ENCODE measurements at regions not wholly inside any gene's neighbourhood (a gene's known extent, or its start where the extent isn't known, plus 50 kb on each side); places are given as distances from the start of the nearest gene placed in this dataset.
"Not testable (repeated sequence)": the region's sequence is repeated elsewhere in the genome, so short reads cannot be mapped to it uniquely, and the experiment has no call there.

DNA sequence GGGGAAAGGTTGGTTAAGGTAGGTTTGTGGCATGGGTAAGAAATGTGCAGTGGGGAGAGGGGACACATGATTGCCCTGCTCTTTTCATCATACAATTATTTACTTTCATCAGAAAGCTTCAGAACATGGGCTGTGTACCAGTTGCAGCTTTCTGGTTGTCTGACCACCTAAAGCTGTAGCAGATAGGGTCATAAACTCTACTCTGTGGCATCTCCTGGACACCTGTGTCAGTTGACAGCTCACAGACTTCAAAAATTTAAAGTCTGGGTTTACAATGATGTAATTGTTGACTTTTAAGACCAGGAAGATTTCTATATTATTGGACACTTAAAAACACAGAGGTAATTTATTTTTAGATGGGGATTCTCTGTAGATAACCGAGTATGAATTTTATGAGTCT, 222.7 kb upstream of the PRR16 start:
- no peak for DNase-seq

DNA sequence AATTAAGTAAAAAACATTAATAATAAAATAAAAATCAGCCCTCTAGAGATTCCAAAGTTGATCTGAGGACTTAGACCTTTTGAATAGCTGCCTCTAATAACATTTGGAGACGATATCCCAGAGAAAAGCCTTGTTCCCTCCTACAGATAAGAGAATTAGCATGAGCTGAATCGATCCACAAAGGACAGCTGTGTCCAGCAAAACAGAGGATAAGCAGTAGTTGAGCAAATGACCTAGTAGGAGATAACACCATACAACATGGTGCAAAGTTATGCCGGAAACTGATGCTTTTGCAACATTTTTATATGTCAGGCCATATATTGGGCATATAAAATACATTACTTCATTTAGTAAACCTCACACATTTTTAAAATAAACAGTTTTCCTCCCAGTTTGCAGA, 212.2 kb upstream of the PRR16 start:
- no peak for DNase-seq

DNA sequence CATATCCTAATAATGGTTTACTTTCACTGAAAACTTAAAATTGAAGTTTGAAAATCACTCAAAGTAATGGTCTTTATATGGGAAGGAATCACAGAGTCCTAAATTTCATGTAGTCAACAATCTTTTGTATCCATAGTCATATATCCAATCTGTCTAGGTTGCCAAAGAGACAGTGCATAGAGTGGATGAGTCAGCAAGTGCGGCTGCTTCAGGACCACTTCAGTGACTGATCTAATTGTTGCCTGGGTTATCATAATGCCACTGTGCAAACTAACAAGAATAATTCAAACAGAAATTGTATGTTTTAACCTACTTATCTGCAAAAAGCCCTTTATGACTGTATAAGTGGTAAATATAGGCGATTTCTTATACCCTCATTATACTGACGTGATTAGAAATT, 211.3 kb upstream of the PRR16 start:
- no peak for DNase-seq

DNA sequence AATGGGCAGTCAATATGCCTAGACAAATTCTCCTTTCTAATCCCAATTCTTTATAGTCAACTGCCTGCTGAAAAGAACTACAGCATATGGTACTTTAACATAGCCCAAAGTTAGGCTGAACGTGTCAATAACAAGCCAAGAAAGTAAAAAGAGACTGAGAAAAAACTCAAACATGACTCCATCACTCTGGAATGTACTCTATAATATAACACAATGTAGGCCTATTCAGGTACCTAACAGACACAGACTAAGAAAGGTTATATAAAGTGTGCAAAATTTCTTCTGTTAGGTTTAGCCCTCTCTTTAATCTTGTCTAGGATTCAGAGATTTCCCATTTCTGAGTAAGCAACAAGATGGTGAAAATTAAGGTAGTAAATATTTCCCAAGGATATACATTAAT, 209.7 kb upstream of the PRR16 start:
- DNase-seq: no peak

DNA sequence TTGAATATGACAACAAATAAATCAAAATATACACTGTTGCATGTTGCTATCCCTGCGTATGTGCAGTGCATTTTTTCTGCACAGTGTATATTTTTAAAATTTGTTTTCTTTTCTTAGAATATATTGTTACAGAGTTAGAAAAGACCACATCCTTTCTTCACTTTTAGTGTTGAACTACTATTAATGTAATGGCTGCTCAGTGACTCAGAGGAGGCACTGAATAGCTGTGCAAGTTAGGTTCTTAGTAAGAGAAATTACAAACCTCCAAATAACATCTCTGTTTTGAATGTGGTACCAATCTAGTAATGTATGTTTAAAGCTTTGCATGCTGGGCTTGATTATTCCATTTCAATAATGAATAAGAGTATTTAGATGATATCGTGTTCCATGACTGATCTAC, 208.9 kb upstream of the PRR16 start:
- no peak for DNase-seq

DNA sequence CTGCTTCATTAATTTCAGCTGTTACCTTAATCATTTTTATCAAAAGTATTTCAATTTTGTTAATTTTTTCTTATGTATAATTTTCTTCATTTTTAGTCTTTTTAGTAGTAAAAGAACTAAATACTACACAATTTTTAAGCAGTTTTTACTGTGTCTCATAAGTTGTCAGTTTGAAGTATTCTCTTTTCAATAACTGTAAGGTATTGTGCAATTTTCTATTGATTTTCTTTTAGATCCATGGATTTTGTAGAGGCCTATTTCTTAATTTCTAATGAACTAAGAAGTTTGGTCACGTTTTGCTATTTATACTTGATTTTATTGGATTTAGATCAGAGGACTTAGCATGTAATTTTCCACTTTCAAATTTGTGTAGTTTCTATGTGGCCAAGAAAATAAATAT, 207.7 kb upstream of the PRR16 start:
- DNase-seq: no peak

DNA sequence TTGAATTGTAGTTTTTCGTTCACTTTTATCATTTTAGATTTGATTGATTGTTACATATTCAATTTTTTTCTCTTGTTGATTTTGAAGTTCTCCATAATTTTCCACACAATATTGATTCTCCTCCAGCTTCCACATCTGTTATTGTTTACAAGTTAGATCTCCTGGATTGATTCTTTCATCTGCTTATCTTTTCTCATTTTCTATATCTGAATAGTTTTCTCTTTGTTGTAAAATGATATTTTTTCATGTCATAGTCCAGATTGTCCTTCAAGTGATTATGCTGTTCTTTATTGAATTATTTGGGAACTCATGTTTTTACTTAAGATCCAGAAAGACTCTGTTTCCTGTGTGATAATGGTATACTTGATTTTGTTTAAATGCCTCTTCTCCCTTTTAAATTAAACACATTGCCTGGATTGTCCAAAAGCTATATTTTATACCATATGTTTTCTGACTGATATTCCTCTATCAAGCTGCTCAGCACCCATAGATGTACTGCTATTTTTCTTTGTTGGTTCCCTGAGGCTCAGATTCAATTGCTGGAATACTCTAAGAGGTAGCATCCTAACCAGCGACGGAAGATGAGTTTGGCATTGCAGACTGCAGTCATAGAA, 206.6 kb upstream of the PRR16 start:
- DNase-seq: no peak

DNA sequence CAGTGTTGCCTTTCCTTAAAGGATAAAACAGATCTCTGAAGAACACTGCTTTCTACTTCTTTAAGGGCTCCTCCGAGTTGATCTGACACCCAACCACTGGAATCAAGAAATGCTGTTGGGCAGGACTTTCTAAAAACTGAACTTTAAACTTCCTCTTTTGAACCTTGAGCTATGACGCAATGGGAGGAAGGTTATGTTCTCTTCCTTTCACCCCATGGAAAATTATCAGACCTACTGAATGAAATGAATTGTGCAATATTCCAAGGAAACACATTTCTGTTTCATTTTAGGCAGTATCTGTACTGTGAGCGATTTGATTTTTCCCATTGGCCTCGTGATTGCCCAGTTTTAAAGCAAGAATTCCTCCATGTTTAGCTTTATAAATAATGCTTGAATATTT, 206.0 kb upstream of the PRR16 start:
- no peak for DNase-seq

DNA sequence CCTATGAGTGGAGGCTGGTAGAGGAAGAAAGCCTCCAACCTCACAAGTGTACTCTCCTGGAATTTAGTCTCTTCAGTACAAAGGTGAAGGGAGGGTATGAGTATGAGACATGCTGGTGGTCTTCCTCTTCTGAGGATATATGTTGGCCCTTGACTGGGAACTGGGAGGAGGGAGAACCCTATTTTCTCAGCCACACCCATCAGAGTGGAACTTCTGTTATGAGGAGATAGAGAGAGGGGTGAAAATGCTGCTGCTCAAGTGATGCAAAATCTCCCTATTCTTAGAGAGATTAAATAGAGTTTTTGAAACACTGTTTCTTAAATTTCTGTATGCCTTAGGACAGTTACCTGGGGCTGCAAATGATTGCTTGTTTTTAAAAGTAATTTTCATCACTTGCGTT, 203.4 kb upstream of the PRR16 start:
- no peak for DNase-seq

DNA sequence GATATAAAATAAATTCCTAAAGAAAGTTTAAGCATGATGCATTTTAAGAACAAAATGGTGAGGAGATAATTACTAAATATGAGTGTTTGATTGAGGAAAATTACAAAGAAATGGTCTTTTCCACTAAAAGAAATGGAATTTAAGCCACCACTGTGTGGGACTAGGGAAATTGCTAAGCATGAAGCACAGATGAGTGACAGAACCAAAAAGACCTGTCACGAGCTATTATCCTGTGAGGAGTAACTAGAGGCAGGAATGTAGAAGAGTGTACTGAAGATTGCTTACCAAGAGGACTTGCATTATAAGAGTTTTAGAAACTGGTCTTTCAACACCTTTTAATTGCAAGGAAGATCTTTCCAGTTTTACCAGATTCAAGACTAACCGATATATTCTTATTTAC, 193.6 kb upstream of the PRR16 start:
- DNase-seq: no peak

DNA sequence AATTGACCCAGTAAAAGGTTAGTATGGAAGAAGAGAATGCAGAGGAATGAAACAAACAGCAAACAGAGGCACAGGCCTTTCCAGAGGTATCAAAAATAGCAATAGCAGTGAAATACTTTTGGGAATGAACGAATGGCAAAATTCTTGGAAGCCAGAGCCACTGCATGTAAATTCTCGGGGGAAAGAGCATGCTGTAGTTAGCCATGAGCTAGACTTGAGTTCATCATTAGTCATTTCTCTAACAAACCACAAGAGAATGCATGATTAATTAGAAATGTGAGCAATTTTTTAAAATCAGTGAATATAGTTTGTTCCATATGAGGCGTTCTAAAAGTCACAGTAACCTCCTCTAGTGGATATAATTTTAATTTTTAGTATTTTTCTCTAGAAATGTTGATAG, 170.3 kb upstream of the PRR16 start:
- no peak for DNase-seq

DNA sequence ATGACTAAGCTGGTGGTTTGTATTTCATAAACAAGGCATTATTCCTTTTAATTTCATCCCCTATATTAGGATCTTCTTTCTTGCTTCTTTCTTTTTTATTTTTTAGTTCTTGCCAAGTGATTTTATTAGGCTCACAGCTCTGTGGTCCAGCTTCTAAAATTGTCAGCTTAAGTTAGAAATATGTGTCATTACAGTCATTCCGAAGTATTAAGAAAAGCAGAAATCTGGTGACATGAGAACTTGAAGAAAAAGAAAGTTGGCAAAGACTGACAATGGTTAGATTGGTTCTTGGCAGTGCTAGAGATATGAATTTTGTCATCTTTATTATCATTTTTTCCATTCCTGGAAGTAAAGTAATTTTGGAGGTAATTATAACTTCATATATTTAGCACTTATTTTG, 166.5 kb upstream of the PRR16 start:
- no peak for DNase-seq

DNA sequence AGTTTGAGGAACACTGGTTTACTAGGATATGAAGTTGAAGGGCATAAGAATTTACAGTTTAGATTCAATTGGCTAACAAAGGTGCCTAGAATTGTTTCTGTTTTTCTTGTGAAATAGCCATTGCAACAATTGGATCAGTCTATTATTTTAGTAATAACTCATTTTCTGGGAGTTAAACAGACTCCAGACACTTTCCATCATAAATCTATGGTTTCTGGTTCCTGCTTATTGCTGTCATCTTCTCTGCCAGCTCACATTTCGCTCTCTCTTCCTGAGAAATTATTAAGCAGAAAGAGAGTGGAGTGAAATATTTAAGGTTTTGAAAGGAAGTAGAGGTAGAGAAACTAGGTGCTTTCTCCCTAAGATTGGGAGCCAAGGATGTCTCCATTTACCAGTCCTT, 165.1 kb upstream of the PRR16 start:
- DNase-seq: no peak

DNA sequence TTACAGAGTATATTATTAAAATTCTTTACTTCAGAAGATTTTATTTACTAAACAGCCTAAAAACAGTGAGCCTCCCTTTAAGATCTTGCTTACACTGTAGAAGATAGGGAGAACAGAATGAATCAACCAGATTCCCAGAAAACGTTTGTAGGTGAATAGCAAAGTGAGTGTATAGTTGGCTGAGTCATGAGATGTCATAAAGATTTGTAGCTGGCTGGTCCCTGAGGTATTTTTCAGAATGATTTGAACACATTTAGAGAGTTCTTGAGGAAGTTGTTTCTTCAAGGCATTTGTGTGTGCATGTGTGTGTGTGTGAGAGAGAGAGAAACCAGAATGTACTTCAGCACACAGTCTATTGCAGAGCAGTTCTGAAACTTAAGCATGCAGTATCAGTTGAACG, 159.4 kb upstream of the PRR16 start:
- no peak for DNase-seq

DNA sequence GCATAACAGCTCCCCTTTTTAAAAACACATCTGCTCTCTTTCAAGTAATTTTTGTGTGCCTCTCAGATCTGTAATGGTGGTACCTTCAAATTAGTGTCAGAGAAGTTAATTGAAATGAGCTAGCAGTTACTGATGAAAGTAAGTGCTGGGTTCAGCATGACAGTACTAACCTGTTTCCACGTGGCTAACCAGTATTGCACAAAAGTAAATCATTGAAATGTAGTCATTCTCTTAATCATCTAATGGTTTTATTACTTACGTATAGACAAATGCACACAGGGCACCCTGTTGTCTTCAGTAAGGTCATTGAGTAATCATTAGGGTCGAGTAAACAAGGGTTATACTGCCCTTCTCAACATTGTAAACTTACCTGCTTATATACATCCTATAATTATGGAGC, 157.8 kb upstream of the PRR16 start:
- no peak for DNase-seq

DNA sequence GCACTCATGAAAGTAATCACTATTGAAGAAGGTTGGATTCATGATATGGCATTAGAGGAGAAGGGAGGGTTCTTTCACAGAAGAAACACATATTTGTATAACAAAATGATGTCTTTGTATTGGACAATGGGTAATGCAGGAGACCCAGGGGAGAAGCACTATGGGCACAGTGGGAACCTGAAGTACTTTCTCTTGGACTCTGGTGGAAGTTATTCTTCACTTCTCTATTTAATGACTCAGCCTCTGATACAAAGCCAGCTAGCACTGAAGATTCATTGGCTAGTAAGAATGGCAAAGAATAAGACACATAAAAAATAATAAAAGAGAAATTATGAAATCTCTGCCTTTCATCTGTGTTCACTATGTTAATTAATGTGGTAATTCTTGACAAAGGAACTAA, 149.9 kb upstream of the PRR16 start:
- no peak for DNase-seq

DNA sequence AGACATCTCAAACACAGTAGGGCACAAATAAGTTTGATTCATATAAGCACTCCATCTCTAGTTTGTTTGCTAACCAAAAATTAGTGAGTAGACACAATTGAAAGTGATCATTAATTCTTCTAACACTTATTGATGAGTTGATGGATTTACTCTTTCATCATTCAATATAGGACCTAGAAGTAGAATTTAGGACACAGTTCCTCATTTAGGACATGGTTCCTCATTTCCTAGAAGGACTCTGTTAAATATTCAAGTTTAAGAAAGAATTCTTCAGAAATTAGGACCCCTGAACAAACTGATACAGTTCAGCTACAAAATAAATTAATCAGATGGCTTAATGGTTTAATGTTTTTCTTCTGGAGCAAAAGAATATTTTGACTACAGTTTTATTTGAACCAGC, 143.5 kb upstream of the PRR16 start:
- DNase-seq: no peak

DNA sequence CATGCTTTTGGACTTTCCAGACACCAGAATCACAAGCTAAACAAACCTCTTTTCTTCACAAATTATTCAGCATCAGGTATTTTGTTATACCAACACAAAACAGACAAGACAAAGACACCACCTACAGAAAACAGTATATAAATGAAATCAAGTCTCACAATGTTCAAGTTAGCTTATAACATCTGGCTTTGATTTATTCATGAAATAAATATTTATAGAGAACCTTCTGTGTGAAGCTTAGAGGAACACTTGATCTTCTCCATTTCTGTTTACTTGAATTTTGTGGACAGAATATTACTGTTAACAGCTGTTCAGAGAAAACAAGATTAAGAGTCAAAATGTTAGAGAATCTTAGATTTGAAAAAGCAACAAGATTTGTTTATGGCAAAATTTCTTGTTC, 137.4 kb upstream of the PRR16 start:
- DNase-seq: no peak

DNA sequence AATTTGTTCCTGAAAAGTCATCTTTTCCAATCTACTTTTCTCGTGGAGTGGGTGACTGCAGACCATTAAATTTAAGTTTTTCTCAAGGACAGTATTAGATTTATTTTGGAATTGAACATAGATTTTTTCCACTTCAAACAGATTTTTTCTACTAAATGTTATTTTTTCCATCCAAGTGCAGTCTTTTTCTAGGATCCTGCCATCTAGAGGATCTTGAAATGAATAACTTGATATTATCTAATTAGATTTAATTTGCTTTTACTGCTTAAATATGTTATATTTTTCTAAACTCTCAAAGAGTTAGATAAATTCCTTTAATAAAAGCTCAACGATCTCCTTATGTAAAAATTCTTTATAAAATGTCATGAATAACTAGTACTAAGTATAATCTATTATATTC, 136.9 kb upstream of the PRR16 start:
- DNase-seq: no peak

DNA sequence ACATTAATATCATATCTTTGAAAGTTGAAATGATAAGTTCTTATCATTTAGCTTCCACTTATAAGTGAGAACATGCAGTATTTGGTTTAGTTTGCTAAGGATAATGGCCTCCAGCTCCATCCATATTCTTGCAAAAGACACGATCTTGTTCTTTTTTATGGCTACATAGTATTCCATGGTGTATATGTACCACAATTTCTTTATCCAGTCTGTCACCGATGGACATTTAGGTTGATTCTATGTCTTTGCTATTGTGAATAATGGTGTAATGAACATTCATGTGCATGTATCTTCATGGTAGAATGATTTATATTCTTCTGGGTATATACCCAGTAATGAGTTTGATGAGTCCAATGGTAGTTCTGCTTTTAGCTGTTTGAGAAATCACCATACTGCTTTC, 135.0 kb upstream of the PRR16 start:
- no peak for DNase-seq

DNA sequence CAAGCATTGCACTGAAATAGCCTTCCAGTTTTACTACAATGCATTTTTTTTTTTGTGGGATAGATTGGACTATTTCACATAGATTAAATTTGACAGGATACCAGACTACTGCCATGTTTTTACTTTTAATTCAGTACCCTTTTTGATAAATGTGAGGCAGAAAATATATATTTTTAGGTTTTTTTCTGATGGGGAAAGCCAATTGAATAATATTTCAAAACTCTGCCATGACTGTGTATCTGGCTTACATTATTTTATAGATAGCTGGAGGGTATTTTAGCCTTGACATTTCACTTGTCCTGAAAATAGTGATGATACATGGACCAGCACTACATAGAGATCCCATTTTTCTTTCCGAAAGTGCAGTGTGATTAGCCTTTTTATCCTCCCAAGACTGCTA, 133.5 kb upstream of the PRR16 start:
- no peak for DNase-seq

DNA sequence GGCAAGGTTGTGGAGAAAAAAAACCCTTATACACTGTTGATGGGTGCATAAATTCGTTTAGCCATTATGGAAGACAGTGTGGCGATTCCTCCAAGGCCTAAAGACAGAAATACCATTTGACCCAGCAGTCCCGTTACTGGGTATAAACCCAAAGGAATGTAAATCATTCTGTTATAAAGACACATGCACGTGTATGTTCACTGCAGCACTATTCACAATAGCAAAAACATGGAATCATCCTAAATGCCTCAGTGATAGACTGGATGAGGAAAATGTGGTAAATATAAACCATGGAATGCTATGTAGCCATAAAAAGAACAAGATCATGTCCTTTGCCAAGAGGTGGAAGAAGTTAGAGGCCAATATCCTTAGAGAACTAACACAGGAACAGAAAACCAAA, 119.9 kb upstream of the PRR16 start:
- no peak for DNase-seq

DNA sequence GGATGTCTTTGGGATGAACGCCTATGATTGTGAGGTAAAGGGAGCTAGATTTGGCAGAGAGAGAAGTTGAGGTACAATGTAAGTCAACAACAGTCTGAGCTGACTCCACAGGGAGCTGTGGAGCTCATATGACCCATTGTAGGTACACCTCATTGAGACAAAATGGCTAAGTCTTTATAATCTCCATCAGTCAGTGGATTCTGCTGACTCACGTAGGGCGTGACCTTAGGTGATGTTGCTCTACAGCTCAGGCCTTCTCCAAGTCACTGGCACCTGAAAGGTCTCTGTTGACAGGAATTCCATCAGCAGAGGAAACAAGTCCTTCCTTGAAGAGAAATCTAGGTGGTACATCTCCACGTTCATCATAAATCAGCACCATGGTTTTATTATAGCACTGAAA, 118.2 kb upstream of the PRR16 start:
- DNase-seq: no peak

DNA sequence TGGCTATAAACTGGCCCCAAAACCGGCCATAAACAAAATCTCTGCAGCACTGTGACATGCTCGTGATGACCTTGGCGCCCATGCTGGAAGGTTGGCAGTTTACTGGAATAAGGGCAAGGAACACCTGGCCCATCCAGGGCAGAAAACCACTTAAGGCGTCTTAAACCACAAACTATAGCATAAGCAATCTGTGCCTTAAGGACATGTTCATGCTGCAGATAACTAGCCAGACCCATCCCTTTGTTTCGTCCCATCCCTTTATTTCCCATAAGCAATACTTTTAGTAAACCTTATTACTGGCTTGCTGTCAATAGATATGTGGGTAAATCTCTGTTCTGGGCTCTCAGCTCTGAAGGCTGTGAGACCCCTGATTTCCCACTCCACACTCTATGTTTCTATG, 113.0 kb upstream of the PRR16 start:
- DNase-seq: not testable (repeated sequence)

DNA sequence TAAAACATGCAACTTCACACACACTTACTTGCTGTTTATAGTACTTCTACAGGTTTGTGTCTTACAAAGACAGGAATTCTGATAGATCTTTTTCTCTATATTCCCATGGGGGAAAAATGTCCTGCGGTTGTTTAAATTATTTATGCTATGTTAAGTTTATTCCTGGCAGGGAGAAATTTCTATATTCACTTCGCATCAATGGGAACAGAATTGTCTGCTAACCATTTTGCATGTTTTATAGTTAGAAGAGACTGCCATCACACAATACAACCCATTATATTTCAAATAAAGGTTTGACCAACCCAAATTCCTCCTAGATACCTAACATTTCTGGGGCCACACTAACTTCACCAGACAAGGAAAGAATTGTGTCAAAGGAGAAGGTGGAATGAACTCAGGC, 110.0 kb upstream of the PRR16 start:
- DNase-seq: no peak

DNA sequence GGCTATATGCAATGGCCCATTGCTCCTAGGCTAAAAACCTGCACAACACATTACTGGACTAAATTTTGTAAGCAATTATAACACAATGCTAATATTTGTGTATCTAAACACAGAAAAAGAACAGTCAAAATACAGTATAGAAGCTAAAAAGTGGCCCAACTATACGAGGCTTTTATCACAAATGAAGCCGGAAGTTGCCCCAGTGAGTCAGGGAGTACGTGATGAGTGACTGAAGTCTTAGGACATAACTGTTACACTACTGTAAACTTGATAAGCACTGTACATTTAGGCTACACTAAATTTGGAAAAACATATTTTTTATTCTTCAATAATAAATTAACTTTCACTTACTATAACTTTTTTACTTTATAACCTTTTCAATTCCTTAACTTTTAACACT, 105.2 kb upstream of the PRR16 start:
- DNase-seq: no peak
